Effector memory CD4-positive, alpha-beta T cell (primary cell): ENCODE measurements at regions not wholly inside any gene's neighbourhood (a gene's known extent, or its start where the extent isn't known, plus 50 kb on each side); places are given as distances from the start of the nearest gene placed in this dataset.

Experiments used
- DNase-seq, 3 donors: peaks; one replicate each; pipeline ENCODE4 v3.0.0-alpha.2; 2020
- H3K27ac ChIP-seq: 2 replicates; pipeline ENCODE4 v1.7.0; 2013; ENCODE audit warnings: mild to moderate bottlenecking, low read length, moderate library complexity; ENCODE audit not compliant: insufficient read depth, poor library complexity, severe bottlenecking
- H3K27me3 ChIP-seq: replicated peaks from 2 replicates; pipeline ENCODE4 v1.7.0; 2013; ENCODE audit warnings: mild to moderate bottlenecking, low read length; ENCODE audit not compliant: insufficient read depth, control insufficient read depth, poor library complexity, severe bottlenecking
- H3K36me3 ChIP-seq: 2 replicates; pipeline ENCODE4 v1.7.0; 2013; ENCODE audit warnings: mild to moderate bottlenecking, low read length, moderate library complexity; ENCODE audit not compliant: control insufficient read depth, insufficient read depth
- H3K4me1 ChIP-seq: 2 replicates; pipeline ENCODE4 v1.7.0; 2013; ENCODE audit warnings: low read length, mild to moderate bottlenecking; ENCODE audit not compliant: control insufficient read depth, insufficient read depth, poor library complexity, severe bottlenecking
- H3K4me3 ChIP-seq: 2 replicates; pipeline ENCODE4 v1.7.0; 2013; ENCODE audit warnings: low read length, low read depth, mild to moderate bottlenecking; ENCODE audit not compliant: insufficient read depth, poor library complexity, severe bottlenecking
- H3K9me3 ChIP-seq: 2 replicates; pipeline ENCODE4 v1.7.0; 2013; ENCODE audit warnings: mild to moderate bottlenecking, low read length, moderate library complexity; ENCODE audit not compliant: control insufficient read depth

GRCh38 chr5:68387074-68387796, 171.7 kb downstream of the PIK3R1 start:
- no peak overlapping the region for H3K4me3 ChIP-seq
- no peaks in the 10 kb centered on the region for H3K36me3 ChIP-seq
- H3K4me1 ChIP-seq = peaks cover 7% of the 10 kb centered on the region
- H3K27ac ChIP-seq = no peak overlapping the region
- H3K9me3 ChIP-seq = no peaks in the 10 kb centered on the region
- no peak for DNase-seq
- no peaks in the 10 kb centered on the region for H3K27me3 ChIP-seq

GRCh38 chr5:68389618-68390017, 174.1 kb downstream of the PIK3R1 start:
- H3K36me3 ChIP-seq = no peaks in the 10 kb centered on the region
- H3K4me3 ChIP-seq = no peak overlapping the region
- H3K4me1 ChIP-seq = peaks cover 7% of the 10 kb centered on the region
- H3K9me3 ChIP-seq = no peaks in the 10 kb centered on the region
- H3K27me3 ChIP-seq = no peaks in the 10 kb centered on the region
- no peak for DNase-seq
- H3K27ac ChIP-seq = no peak overlapping the region

- DNase-seq = no peak
- Histone ChIP-seq H3K36me3 (no peaks in the 10 kb centered on the region), H3K9me3 (no peaks in the 10 kb centered on the region), H3K4me3 (no peak overlapping the region), H3K27ac (no peak overlapping the region), H3K4me1 (no peaks in the 10 kb centered on the region), H3K27me3 (no peaks in the 10 kb centered on the region)
Measured at GRCh38 chr5:68392617-68393016, 177.1 kb downstream of the PIK3R1 start.

GRCh38 chr5:68395302-68395701, 179.7 kb downstream of the PIK3R1 start:
- Histone ChIP-seq H3K4me1 (no peaks in the 10 kb centered on the region), H3K9me3 (no peaks in the 10 kb centered on the region), H3K4me3 (no peak overlapping the region), H3K27ac (no peak overlapping the region), H3K36me3 (no peaks in the 10 kb centered on the region), H3K27me3 (no peaks in the 10 kb centered on the region)
- no peak for DNase-seq

- Histone ChIP-seq H3K36me3 (no peaks in the 10 kb centered on the region), H3K4me1 (no peaks in the 10 kb centered on the region), H3K27ac (no peak overlapping the region), H3K9me3 (no peaks in the 10 kb centered on the region), H3K27me3 (no peaks in the 10 kb centered on the region), H3K4me3 (no peak overlapping the region)
- no peak for DNase-seq
Measured at GRCh38 chr5:68395926-68396511, 180.5 kb downstream of the PIK3R1 start.

GRCh38 chr5:68396722-68397121, 181.2 kb downstream of the PIK3R1 start:
- Histone ChIP-seq H3K27me3 (no peaks in the 10 kb centered on the region), H3K27ac (no peak overlapping the region), H3K36me3 (no peaks in the 10 kb centered on the region), H3K4me1 (no peaks in the 10 kb centered on the region), H3K9me3 (no peaks in the 10 kb centered on the region), H3K4me3 (no peak overlapping the region)
- no peak for DNase-seq

- H3K4me3 ChIP-seq = no peak overlapping the region
- no peak for DNase-seq
- no peaks in the 10 kb centered on the region for H3K27me3 ChIP-seq
- no peak overlapping the region for H3K27ac ChIP-seq
- no peaks in the 10 kb centered on the region for H3K4me1 ChIP-seq
- H3K36me3 ChIP-seq = no peaks in the 10 kb centered on the region
- no peaks in the 10 kb centered on the region for H3K9me3 ChIP-seq
Measured at GRCh38 chr5:68398146-68398812, 182.7 kb downstream of the PIK3R1 start.

- H3K27me3 ChIP-seq = no peaks in the 10 kb centered on the region
- H3K4me3 ChIP-seq = no peak overlapping the region
- no peaks in the 10 kb centered on the region for H3K36me3 ChIP-seq
- no peak overlapping the region for H3K27ac ChIP-seq
- H3K9me3 ChIP-seq = no peaks in the 10 kb centered on the region
- peaks cover 9% of the 10 kb centered on the region for H3K4me1 ChIP-seq
- no peak for DNase-seq
Measured at GRCh38 chr5:68403301-68403700, 187.7 kb downstream of the PIK3R1 start.

GRCh38 chr5:68404246-68404645, 188.7 kb downstream of the PIK3R1 start:
- Histone ChIP-seq H3K9me3 (no peaks in the 10 kb centered on the region), H3K4me1 (peaks cover 9% of the 10 kb centered on the region), H3K36me3 (no peaks in the 10 kb centered on the region), H3K27me3 (no peaks in the 10 kb centered on the region), H3K27ac (no peak overlapping the region), H3K4me3 (no peak overlapping the region)
- no peak for DNase-seq

GRCh38 chr5:68405026-68405684, 189.6 kb downstream of the PIK3R1 start:
- H3K27ac ChIP-seq = no peak overlapping the region
- no peak for DNase-seq
- H3K27me3 ChIP-seq = no peaks in the 10 kb centered on the region
- H3K36me3 ChIP-seq = no peaks in the 10 kb centered on the region
- H3K4me3 ChIP-seq = no peak overlapping the region
- no peaks in the 10 kb centered on the region for H3K9me3 ChIP-seq
- peaks cover 9% of the 10 kb centered on the region for H3K4me1 ChIP-seq
